ENCODE measurements at regions not wholly inside any gene's neighbourhood (a gene's known extent, or its start where the extent isn't known, plus 50 kb on each side); places are given as distances from the start of the nearest gene placed in this dataset.
A peak's percentile ranks its signal among the peaks of the same experiment; 100 is the strongest.

DNA sequence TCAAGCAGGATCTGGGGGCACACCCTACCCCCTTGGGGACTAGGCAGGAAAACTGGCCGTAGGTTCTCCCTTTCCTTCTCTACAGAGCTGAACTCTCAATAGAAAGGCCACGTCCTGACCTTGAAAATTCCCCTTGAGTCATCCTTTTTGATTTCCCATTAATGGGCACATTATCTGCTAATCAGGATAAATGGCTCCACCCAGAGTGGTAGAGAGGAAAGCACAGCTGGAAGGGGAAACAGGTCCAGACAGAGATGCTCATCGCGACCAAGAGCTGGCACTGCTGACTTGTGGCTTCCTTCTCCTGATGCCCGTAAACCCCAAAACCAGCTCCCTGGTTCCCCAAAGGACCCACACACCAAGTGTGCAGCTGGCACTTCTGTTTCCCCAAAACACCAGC lies 206.5 kb upstream of the CDH5 start:
- TF ChIP-seq GTF2F1 (IDR thresholded peaks at IDR 0.05; ENCODE audit: borderline replicate concordance, low read depth, low read length) (no peak), RAD21 (IDR thresholded peaks at IDR 0.05 in 1 of 2, conservative IDR thresholded peaks at IDR 0.05 in 1 of 2; ENCODE audit: low read depth in 2 of 2, low read length in 2 of 2) (peak; percentile 34 to 36; a peak in 3 of 4 replicates)
- no peaks in the 10 kb centered on the region; a peak in 1 of 7 replicates for H3K27me3 ChIP-seq (replicated peaks in 1 of 4; ENCODE audit: control insufficient read depth in 3 of 4, extremely low read depth in 1 of 4, insufficient read depth in 3 of 4, low read length in 3 of 4)
- H2AFZ ChIP-seq (ENCODE audit: low read length): no peak overlapping the region
- H3K4me3 ChIP-seq (ENCODE audit: extremely low read depth in 1 of 4, insufficient read depth in 2 of 4, low read depth in 3 of 4, low read length in 4 of 4): no peak overlapping the region
- no peak overlapping the region for H3K18ac ChIP-seq (ENCODE audit: extremely low read depth, low read length)
- no peaks in the 10 kb centered on the region for H3K79me1 ChIP-seq (ENCODE audit: low read depth, low read length)
- no peak overlapping the region for H3K56ac ChIP-seq (replicated peaks; ENCODE audit: insufficient read length, low read depth, low read length)
- H2AK5ac ChIP-seq (ENCODE audit: low read depth, low read length): no peak overlapping the region
- peaks cover 0 to 4% (median 0%) of the 10 kb centered on the region in 4 experiments; a peak in 1 of 7 replicates for H3K4me1 ChIP-seq (replicated peaks in 1 of 4; ENCODE audit: control insufficient read depth in 3 of 4, insufficient read depth in 4 of 4, low read length in 3 of 4)
- no peak for FAIRE-seq
- no peak overlapping the region for H3K4ac ChIP-seq (replicated peaks; ENCODE audit: insufficient read length, low read depth, low read length)
- no peak overlapping the region for H2BK12ac ChIP-seq (ENCODE audit: low read depth, low read length)
- H4K8ac ChIP-seq (ENCODE audit: extremely low read depth, insufficient read depth, low read length): no peak overlapping the region
- no peaks in the 10 kb centered on the region for H3K79me2 ChIP-seq (ENCODE audit: control insufficient read depth in 1 of 2, insufficient read depth in 2 of 2, low read length in 2 of 2)
- H4K91ac ChIP-seq (replicated peaks; ENCODE audit: insufficient read length, low read length): no peak overlapping the region
- 0 out of 2 replicates have a peak, but pooled peaks cover 3% of the 10 kb centered on the region for H3K23me2 ChIP-seq (ENCODE audit: low read depth, low read length)
- no peaks in the 10 kb centered on the region for H4K20me1 ChIP-seq (replicated peaks in 1 of 2; ENCODE audit: control insufficient read depth in 1 of 2, insufficient read depth in 2 of 2, low read length in 2 of 2)
- no peak overlapping the region for H3K4me2 ChIP-seq (ENCODE audit: insufficient read depth in 1 of 2, low read depth in 2 of 2, low read length in 2 of 2)
- WGBS, 2 experiments (ENCODE audit: extremely low coverage in 1 of 2, insufficient coverage in 1 of 2, insufficient read length in 1 of 2, insufficient replicate concordance in 2 of 2, low coverage in 1 of 2, low lambda C conversion rate in 2 of 2, missing lambda C conversion rate in 1 of 2): 92% methylated on average over 5 of the region's 5 CpGs; no CpG with 5 or more reads in 1 of the 2 experiments
- H2BK120ac ChIP-seq (replicated peaks; ENCODE audit: low read depth, low read length): no peak overlapping the region
- H3K9me3 ChIP-seq (ENCODE audit: insufficient read depth in 2 of 2, low read depth in 1 of 2, low read length in 1 of 2): no peaks in the 10 kb centered on the region
- H3K14ac ChIP-seq (ENCODE audit: insufficient read length): no peak overlapping the region
- no peak overlapping the region for H3K9ac ChIP-seq (replicated peaks in 1 of 4; ENCODE audit: extremely low read depth in 1 of 4, low read depth in 3 of 4, low read length in 3 of 4)
- H2BK15ac ChIP-seq (ENCODE audit: low read length): no peak overlapping the region
- H4K5ac ChIP-seq (ENCODE audit: insufficient read length, low read depth, low read length): no peak overlapping the region
- ChIA-PET POLR2A (ENCODE audit: partially characterized antibody) (no interaction called here), CTCF (ENCODE audit: partially characterized antibody) (interaction anchor here (0.6 kb wide), 1 partner anchor 8 kb away, joined by 3 read pairs; no protein-coding TSS in a partner anchor)
- H2BK20ac ChIP-seq (ENCODE audit: low read length): no peak overlapping the region
- no peak overlapping the region for H2BK5ac ChIP-seq (ENCODE audit: low read depth, low read length)
- H3K36me3 ChIP-seq (ENCODE audit: control insufficient read depth in 2 of 4, insufficient read depth in 4 of 4, low read length in 3 of 4): no peaks in the 10 kb centered on the region
- no peak overlapping the region for H3K27ac ChIP-seq (ENCODE audit: low read depth, low read length)
- no peak overlapping the region for H3K23ac ChIP-seq (ENCODE audit: insufficient read length)
- DNase-seq (ENCODE audit: low read depth in 1 of 2, low spot score in 2 of 2): no peak

All from H1 (cell line).